ENCODE measurements at regions not wholly inside any gene's neighbourhood (a gene's known extent, or its start where the extent isn't known, plus 50 kb on each side); places are given as distances from the start of the nearest gene placed in this dataset.
A peak's percentile ranks its signal among the peaks of the same experiment; 100 is the strongest.
"Not testable (repeated sequence)": the region's sequence is repeated elsewhere in the genome, so short reads cannot be mapped to it uniquely, and the experiment has no call there.

DNA sequence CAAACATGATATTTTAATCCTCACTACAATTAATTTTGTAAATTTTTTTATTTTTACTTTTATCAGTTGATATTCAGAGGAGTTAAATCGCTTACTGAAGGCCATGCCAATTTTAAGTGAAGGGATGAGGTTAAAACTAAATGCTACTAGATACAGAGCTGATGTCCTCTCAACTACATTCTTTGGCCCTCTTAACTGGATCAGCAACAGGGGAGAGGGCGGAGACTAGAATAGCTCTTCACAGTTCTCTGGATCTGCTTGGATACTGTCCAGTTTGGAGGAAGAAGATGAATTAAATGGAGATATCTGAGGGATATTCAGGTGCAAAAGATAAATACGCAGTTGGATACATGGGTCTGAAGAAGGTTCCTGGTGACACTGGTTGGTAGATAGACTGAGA, 85.6 kb upstream of the LYSMD4 start:
- in situ Hi-C loops (cut with HindIII; ENCODE audit: low sequenced_read_pairs) = no loop called here
- no peak for DNase-seq (ENCODE audit: low read depth, low spot score)

DNA sequence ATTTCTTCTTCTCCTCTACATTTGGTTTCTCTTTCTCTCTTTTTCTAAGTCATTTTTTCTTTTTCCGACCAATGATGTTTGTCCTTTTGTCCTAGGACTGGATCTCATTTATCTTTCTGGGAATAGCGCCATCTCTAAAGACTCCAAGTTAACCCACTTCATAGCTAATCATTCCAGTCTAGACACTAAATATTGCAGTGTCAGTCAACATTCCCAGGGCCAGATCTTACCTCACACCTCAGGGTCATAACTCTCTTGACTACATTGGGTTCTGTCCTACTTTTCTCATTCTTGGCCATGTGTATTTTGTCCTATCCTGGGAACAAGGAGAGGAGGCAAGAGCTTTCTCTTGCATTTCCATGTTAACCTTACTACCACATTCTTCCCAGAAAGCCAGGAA, 83.6 kb upstream of the LYSMD4 start:
- DNase-seq (ENCODE audit: low read depth, low spot score); H3K4me3 ChIP-seq (ENCODE audit: low read depth, low read length); in situ Hi-C loops (cut with HindIII; ENCODE audit: low sequenced_read_pairs): not testable (repeated sequence)

More for the DNA sequence above, 85.6 kb upstream of the LYSMD4 start:
- H3K4me3 ChIP-seq (ENCODE audit: low read depth, low read length) = no peak overlapping the region
- no peak for TF ChIP-seq CTCF (IDR thresholded peaks at IDR 0.05; ENCODE audit: low read depth, low read length)

- DNase-seq (ENCODE audit: low read depth, low spot score); H3K4me3 ChIP-seq (ENCODE audit: low read depth, low read length); in situ Hi-C loops (cut with HindIII; ENCODE audit: low sequenced_read_pairs): not testable (repeated sequence)
These were observed 77.4 kb upstream of the LYSMD4 start for GRCh38 chr15:99810663-99811062.

DNA sequence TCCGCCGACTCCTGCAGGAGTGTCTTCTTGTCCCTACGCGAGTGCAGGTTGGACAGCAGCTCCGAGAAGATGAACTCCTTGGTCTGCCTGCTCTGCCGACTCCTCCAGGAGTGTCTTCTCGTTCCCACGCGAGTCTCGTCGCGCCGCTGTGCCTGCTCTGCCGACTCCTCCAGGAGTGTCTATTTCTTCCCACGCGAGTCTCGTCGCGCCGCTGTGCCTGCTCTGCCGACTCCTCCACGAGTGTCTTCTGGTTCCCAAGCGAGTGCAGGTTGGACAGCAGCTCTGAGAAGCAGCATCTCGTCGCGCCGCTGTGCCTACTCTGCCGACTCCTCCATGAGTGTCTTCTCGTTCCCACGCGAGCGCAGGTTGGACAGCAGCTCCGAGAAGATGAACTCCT, 66.6 kb upstream of the LYSMD4 start:
- in situ Hi-C loops (cut with HindIII; ENCODE audit: low sequenced_read_pairs); H3K4me3 ChIP-seq (ENCODE audit: low read depth, low read length); DNase-seq (ENCODE audit: low read depth, low spot score): not testable (repeated sequence)

DNA sequence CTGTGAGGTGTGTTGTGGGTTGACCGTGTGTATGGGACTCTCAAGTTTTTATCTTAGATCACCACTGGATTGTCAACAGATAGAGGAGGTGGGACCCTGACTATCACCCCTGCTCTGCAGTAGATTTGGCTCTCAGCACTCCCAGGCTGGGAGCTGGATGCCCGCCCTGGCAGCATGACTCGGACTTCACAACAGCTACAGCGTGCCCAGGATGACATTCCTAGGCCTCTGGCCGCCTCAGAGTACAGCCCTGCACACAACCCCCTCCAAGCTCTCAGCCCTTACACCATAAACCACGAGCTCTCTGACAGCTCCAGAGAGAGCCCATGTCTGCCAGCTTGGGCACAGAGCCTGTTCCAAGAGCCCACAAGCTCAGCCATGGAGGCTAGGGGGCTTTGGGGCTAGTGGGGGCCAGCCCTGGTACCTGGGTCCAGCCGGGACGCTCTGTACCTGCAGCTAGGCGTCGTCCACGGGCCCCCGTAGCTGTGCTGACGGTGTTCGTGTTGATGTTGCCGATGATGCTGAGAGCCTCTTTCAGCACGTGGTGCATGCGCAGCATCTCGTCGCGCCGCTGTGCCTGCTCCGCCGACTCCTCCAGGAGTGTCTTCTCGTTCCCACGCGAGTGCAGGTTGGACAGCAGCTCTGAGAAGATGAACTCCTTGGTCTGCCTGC, 66.1 kb upstream of the LYSMD4 start:
- H3K4me3 ChIP-seq (ENCODE audit: low read depth, low read length); DNase-seq (ENCODE audit: low read depth, low spot score); in situ Hi-C loops (cut with HindIII; ENCODE audit: low sequenced_read_pairs): not testable (repeated sequence)

DNA sequence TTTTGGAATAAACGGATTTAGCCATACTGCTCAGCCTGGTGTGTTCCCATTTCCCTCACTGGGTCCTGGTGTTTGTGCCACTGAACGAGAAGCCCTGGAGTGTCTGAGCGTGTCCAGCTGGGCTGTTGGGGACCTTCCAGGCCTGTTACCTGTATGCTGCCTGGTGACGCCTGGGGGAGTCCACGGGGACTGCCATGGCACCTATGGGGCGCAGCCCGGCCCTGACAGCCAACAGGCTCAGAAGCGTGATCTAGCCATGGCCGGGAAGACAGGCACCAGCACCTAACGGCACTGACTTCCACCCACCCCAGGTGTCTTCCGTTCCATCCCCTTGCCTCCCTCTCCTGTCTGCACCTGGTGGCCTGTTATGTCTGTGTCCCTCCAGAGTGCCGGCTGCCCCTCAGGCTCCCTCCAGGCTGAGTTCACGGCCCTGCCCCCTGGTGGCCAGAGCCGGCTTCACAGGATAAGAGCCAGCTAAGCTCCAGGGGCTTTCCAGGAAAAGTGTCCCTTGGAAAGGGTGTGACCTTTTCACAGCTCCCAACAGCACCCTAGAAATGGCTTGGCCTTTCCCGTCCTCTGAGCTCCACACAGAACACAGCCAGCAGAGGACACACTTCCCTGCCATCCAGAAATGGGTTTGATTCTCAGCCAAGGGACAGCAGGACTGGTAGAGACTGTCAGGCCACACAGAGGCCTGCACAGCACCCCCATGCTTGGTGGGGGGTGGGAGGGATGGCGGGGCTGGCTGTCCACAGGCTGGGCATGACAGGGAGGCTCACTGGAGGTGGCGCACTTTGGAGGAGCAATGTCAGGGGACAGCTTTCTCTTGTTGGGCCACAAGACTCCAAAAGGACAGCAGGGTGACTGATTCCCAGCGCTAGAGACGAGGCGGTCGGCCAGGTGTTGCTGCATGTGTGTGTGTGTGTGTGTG, 64.0 kb upstream of the LYSMD4 start:
- H3K4me3 ChIP-seq (ENCODE audit: low read depth, low read length); in situ Hi-C loops (cut with HindIII; ENCODE audit: low sequenced_read_pairs); DNase-seq (ENCODE audit: low read depth, low spot score): not testable (repeated sequence)

DNA sequence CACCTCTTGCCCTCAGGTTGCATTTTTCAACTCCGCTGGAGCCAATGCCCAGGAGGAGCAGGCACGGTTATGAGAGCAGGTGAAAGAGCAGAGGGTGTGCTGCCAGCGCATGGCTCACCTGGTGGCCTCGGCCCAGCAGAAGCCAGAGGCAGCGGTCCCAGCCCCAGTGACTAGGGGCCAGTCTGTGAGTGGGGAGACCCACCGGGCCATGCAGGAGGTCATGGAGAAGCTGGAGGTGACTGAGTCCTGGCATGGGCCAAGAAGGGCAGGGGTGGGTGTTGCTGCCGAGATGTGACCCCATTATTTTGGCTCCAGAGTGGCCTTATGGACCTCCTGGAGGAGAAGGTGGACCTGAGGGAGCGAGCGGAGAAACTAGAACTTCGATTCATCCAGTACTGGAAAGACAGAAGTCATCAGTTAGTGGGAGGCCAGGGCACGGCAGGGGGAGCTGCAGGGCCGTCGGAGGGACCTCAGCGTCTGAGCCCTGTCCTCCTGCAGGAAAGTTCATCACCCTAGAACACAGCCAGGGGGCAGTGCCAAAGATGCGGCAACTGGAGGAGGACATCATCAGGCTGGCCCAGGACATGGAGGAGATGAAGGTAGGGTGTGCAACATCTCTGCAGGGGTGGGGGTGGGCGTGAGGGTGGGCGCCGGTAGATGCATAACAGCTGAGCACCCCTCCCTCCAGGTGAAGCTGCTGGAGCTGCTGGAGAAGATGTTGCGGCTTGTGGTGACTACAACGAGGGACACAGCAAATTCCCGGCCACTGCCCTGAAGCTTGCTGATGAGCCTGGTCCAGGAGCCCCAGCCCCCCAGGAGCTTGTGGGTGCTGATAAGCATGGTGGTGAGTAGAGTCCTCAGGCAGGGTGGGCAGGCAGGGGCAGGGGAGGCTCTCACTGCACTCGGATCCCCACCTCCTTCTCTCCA, 58.9 kb upstream of the LYSMD4 start:
- DNase-seq (ENCODE audit: low read depth, low spot score); H3K4me3 ChIP-seq (ENCODE audit: low read depth, low read length); in situ Hi-C loops (cut with HindIII; ENCODE audit: low sequenced_read_pairs): not testable (repeated sequence)

GRCh38 chr15:99790751-99791150, 57.5 kb upstream of the LYSMD4 start:
- in situ Hi-C loops (cut with HindIII; ENCODE audit: low sequenced_read_pairs); H3K4me3 ChIP-seq (ENCODE audit: low read depth, low read length): not testable (repeated sequence)
- DNase-seq (ENCODE audit: low read depth, low spot score) = peak; percentile 4

- in situ Hi-C loops (cut with HindIII; ENCODE audit: low sequenced_read_pairs) = no loop called here
- DNase-seq (ENCODE audit: low read depth, low spot score) = no peak
- no peak overlapping the region for H3K4me3 ChIP-seq (ENCODE audit: low read depth, low read length)
- no peak for TF ChIP-seq CTCF (IDR thresholded peaks at IDR 0.05; ENCODE audit: low read depth, low read length)
These were observed 54.9 kb upstream of the LYSMD4 start for GRCh38 chr15:99788156-99788555.

DNA sequence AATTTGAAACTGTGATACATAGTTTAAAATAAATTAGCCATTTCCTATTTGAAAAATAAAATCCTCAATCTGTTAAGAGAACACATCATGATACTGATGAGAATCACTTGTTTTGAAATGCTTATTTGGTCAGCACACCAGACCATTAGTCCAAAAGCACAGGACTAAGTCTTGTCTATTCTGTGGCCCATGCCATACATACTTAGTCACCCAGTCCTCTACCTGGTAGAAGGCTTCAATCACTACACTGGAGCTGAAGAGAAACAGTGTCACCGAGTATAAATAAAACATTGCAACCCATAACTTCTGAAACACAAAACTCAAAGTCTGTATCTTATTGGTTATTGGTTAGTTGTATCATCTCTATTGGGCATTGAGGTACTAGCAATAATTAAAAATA, 51.6 kb upstream of the LYSMD4 start:
- in situ Hi-C loops (cut with HindIII; ENCODE audit: low sequenced_read_pairs); DNase-seq (ENCODE audit: low read depth, low spot score); H3K4me3 ChIP-seq (ENCODE audit: low read depth, low read length): not testable (repeated sequence)

- H3K4me3 ChIP-seq (ENCODE audit: low read depth, low read length); in situ Hi-C loops (cut with HindIII; ENCODE audit: low sequenced_read_pairs): not testable (repeated sequence)
These were observed 50.8 kb upstream of the LYSMD4 start for GRCh38 chr15:99783918-99784619.

More at GRCh38 chr15:99783918-99784619, 50.8 kb upstream of the LYSMD4 start:
- not testable (repeated sequence) for DNase-seq (ENCODE audit: low read depth, low spot score)

Measured in astrocyte of the spinal cord (primary cell).